ENCODE measurements at regions not wholly inside any gene's neighbourhood (a gene's known extent, or its start where the extent isn't known, plus 50 kb on each side); places are given as distances from the start of the nearest gene placed in this dataset.

DNA sequence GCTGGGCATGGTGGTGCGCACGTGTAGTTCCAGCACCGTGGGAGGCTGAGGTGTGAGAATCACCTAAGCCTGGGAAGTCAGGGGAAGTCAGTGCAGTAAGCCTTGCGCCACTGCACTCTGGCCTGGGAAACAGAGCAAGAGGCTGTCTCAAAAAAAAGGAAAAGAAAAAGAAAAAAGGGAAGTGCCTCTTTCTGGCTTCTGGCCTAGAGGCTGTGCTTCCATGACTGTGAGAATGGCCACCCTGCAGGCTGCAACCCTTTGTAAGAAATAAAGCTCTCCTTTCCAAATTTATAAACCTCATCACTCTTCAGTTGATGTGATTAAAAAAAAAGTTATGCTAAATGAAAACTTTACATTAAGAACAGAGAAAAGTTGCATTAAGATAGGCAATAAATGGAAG lies 774.3 kb downstream of the TUSC7 start:
- peak overlapping the region; percentile 43 for H2AFZ ChIP-seq
- H4K20me1 ChIP-seq (replicated peaks; ENCODE audit: insufficient read depth) = no peaks in the 10 kb centered on the region
- H3K27ac ChIP-seq (ENCODE audit: low read depth) = no peak overlapping the region
- DNase-seq (ENCODE audit: low spot score) = no peak
- no peak overlapping the region for H3K4me3 Mint-ChIP-seq
- H3K27me3 ChIP-seq (ENCODE audit: insufficient read depth) = no peaks in the 10 kb centered on the region
- H3K4me2 ChIP-seq = 0 out of 2 replicates have a peak overlapping the region, but pooled peaks have one; percentile 36
- H3K27me3 Mint-ChIP-seq (ENCODE audit: insufficient read depth, low read depth, poor library complexity) = peaks cover 2% of the 10 kb centered on the region
- H3K36me3 Mint-ChIP-seq (ENCODE audit: low read depth) = no peaks in the 10 kb centered on the region
- no peaks in the 10 kb centered on the region for H3K79me2 ChIP-seq (replicated peaks; ENCODE audit: insufficient read depth)
- no peak overlapping the region for H3K4me3 ChIP-seq
- H3K9me3 Mint-ChIP-seq = no peaks in the 10 kb centered on the region; the same call in 2 of the 3 replicates
- no peaks in the 10 kb centered on the region for H3F3A ChIP-seq (replicated peaks; ENCODE audit: low read depth)
- 0 out of 2 replicates have a peak overlapping the region, but pooled peaks have one; percentile 16 for H3K27ac Mint-ChIP-seq
- H3K4me1 ChIP-seq (ENCODE audit: insufficient read depth) = peaks cover 5% of the 10 kb centered on the region
- TF ChIP-seq, protein P1, sequence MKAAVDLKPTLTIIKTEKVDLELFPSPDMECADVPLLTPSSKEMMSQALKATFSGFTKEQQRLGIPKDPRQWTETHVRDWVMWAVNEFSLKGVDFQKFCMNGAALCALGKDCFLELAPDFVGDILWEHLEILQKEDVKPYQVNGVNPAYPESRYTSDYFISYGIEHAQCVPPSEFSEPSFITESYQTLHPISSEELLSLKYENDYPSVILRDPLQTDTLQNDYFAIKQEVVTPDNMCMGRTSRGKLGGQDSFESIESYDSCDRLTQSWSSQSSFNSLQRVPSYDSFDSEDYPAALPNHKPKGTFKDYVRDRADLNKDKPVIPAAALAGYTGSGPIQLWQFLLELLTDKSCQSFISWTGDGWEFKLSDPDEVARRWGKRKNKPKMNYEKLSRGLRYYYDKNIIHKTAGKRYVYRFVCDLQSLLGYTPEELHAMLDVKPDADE (IDR thresholded peaks at IDR 0.05) = no peak
- no peak for TF ChIP-seq EZH2phosphoT487 (IDR thresholded peaks at IDR 0.05; ENCODE audit: unreplicated experiment)
- TF ChIP-seq ZNF114 (CRISPR knock-in tag; IDR thresholded peaks at IDR 0.05) = no peak
- no peak for TF ChIP-seq STAT1 (IDR thresholded peaks at IDR 0.05; ENCODE audit: unreplicated experiment)
- no peak for TF ChIP-seq CREB1 (CRISPR knock-in tag; IDR thresholded peaks at IDR 0.05; ENCODE audit: low read depth)
- no peak for TF ChIP-seq POLR2AphosphoS5 (IDR thresholded peaks at IDR 0.05; ENCODE audit: low read depth)
- no peak for TF ChIP-seq ZNF331 (CRISPR knock-in tag; IDR thresholded peaks at IDR 0.05; ENCODE audit: low read depth)
- no peak for TF ChIP-seq EZH2 (IDR thresholded peaks at IDR 0.05; ENCODE audit: low read depth, unreplicated experiment)
- TF ChIP-seq, protein P2, sequence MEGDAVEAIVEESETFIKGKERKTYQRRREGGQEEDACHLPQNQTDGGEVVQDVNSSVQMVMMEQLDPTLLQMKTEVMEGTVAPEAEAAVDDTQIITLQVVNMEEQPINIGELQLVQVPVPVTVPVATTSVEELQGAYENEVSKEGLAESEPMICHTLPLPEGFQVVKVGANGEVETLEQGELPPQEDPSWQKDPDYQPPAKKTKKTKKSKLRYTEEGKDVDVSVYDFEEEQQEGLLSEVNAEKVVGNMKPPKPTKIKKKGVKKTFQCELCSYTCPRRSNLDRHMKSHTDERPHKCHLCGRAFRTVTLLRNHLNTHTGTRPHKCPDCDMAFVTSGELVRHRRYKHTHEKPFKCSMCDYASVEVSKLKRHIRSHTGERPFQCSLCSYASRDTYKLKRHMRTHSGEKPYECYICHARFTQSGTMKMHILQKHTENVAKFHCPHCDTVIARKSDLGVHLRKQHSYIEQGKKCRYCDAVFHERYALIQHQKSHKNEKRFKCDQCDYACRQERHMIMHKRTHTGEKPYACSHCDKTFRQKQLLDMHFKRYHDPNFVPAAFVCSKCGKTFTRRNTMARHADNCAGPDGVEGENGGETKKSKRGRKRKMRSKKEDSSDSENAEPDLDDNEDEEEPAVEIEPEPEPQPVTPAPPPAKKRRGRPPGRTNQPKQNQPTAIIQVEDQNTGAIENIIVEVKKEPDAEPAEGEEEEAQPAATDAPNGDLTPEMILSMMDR (conservative IDR thresholded peaks at IDR 0.05; ENCODE audit: low read depth in 2 of 2) = no peak
- no peaks in the 10 kb centered on the region for H3K36me3 ChIP-seq (ENCODE audit: insufficient read depth)
- ATAC-seq = peak; percentile 44; the same call in 2 of the 3 replicates
- no peaks in the 10 kb centered on the region for H3K9me2 ChIP-seq (ENCODE audit: insufficient read depth)
- peaks cover 18% of the 10 kb centered on the region for H3K4me1 Mint-ChIP-seq

- Histone ChIP-seq H3F3A (replicated peaks; ENCODE audit: low read depth) (no peaks in the 10 kb centered on the region), H2AFZ (no peak overlapping the region), H3K9me2 (ENCODE audit: insufficient read depth) (no peaks in the 10 kb centered on the region), H3K4me2 (no peak overlapping the region), H3K79me2 (replicated peaks; ENCODE audit: insufficient read depth) (no peaks in the 10 kb centered on the region), H3K4me1 (ENCODE audit: insufficient read depth) (peaks cover 5% of the 10 kb centered on the region), H3K27me3 (ENCODE audit: insufficient read depth) (no peaks in the 10 kb centered on the region), H3K27ac (ENCODE audit: low read depth) (no peak overlapping the region), H3K36me3 (ENCODE audit: insufficient read depth) (no peaks in the 10 kb centered on the region), H4K20me1 (replicated peaks; ENCODE audit: insufficient read depth) (no peaks in the 10 kb centered on the region), H3K4me3 (no peak overlapping the region)
- Mint-ChIP-seq H3K4me1 (peaks cover 27% of the 10 kb centered on the region), H3K4me3 (no peak overlapping the region), H3K27ac (no peak overlapping the region), H3K36me3 (ENCODE audit: low read depth) (no peaks in the 10 kb centered on the region), H3K27me3 (ENCODE audit: insufficient read depth, low read depth, poor library complexity) (peaks cover 2% of the 10 kb centered on the region), H3K9me3 (no peaks in the 10 kb centered on the region; the same call in 2 of the 3 replicates)
- no peak for DNase-seq (ENCODE audit: low spot score)
- ATAC-seq = no peak
- no peak for TF ChIP-seq POLR2AphosphoS5 (IDR thresholded peaks at IDR 0.05; ENCODE audit: low read depth)
- TF ChIP-seq, protein P1 (IDR thresholded peaks at IDR 0.05) = no peak
- no peak for TF ChIP-seq ZNF114 (CRISPR knock-in tag; IDR thresholded peaks at IDR 0.05)
- TF ChIP-seq NANOG (IDR thresholded peaks at IDR 0.05; ENCODE audit: borderline replicate concordance) = no peak
- TF ChIP-seq EZH2 (IDR thresholded peaks at IDR 0.05; ENCODE audit: low read depth, unreplicated experiment) = no peak
- TF ChIP-seq ZNF331 (CRISPR knock-in tag; IDR thresholded peaks at IDR 0.05; ENCODE audit: low read depth) = no peak
- no peak for TF ChIP-seq EZH2phosphoT487 (IDR thresholded peaks at IDR 0.05; ENCODE audit: unreplicated experiment)
- TF ChIP-seq JUNB (IDR thresholded peaks at IDR 0.05; ENCODE audit: unreplicated experiment) = no peak
- TF ChIP-seq, protein P3, sequence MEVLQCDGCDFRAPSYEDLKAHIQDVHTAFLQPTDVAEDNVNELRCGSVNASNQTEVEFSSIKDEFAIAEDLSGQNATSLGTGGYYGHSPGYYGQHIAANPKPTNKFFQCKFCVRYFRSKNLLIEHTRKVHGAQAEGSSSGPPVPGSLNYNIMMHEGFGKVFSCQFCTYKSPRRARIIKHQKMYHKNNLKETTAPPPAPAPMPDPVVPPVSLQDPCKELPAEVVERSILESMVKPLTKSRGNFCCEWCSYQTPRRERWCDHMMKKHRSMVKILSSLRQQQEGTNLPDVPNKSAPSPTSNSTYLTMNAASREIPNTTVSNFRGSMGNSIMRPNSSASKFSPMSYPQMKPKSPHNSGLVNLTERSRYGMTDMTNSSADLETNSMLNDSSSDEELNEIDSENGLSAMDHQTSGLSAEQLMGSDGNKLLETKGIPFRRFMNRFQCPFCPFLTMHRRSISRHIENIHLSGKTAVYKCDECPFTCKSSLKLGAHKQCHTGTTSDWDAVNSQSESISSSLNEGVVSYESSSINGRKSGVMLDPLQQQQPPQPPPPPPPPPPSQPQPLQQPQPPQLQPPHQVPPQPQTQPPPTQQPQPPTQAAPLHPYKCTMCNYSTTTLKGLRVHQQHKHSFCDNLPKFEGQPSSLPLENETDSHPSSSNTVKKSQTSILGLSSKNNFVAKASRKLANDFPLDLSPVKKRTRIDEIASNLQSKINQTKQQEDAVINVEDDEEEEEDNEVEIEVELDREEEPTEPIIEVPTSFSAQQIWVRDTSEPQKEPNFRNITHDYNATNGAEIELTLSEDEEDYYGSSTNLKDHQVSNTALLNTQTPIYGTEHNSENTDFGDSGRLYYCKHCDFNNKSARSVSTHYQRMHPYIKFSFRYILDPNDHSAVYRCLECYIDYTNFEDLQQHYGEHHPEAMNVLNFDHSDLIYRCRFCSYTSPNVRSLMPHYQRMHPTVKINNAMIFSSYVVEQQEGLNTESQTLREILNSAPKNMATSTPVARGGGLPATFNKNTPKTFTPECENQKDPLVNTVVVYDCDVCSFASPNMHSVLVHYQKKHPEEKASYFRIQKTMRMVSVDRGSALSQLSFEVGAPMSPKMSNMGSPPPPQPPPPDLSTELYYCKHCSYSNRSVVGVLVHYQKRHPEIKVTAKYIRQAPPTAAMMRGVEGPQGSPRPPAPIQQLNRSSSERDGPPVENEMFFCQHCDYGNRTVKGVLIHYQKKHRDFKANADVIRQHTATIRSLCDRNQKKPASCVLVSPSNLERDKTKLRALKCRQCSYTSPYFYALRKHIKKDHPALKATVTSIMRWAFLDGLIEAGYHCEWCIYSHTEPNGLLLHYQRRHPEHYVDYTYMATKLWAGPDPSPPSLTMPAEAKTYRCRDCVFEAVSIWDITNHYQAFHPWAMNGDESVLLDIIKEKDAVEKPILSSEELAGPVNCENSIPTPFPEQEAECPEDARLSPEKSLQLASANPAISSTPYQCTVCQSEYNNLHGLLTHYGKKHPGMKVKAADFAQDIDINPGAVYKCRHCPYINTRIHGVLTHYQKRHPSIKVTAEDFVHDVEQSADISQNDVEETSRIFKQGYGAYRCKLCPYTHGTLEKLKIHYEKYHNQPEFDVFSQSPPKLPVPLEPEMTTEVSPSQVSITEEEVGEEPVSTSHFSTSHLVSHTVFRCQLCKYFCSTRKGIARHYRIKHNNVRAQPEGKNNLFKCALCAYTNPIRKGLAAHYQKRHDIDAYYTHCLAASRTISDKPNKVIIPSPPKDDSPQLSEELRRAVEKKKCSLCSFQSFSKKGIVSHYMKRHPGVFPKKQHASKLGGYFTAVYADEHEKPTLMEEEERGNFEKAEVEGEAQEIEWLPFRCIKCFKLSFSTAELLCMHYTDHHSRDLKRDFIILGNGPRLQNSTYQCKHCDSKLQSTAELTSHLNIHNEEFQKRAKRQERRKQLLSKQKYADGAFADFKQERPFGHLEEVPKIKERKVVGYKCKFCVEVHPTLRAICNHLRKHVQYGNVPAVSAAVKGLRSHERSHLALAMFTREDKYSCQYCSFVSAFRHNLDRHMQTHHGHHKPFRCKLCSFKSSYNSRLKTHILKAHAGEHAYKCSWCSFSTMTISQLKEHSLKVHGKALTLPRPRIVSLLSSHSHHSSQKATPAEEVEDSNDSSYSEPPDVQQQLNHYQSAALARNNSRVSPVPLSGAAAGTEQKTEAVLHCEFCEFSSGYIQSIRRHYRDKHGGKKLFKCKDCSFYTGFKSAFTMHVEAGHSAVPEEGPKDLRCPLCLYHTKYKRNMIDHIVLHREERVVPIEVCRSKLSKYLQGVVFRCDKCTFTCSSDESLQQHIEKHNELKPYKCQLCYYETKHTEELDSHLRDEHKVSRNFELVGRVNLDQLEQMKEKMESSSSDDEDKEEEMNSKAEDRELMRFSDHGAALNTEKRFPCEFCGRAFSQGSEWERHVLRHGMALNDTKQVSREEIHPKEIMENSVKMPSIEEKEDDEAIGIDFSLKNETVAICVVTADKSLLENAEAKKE (CRISPR knock-in tag; IDR thresholded peaks at IDR 0.05) = no peak
These were observed 776.3 kb downstream of the TUSC7 start for GRCh38 chr3:117485841-117486240.

Measured in GM23338 (cell line).